ENCODE measurements at regions not wholly inside any gene's neighbourhood (a gene's known extent, or its start where the extent isn't known, plus 50 kb on each side); places are given as distances from the start of the nearest gene placed in this dataset.
A peak's percentile ranks its signal among the peaks of the same experiment; 100 is the strongest.

DNA sequence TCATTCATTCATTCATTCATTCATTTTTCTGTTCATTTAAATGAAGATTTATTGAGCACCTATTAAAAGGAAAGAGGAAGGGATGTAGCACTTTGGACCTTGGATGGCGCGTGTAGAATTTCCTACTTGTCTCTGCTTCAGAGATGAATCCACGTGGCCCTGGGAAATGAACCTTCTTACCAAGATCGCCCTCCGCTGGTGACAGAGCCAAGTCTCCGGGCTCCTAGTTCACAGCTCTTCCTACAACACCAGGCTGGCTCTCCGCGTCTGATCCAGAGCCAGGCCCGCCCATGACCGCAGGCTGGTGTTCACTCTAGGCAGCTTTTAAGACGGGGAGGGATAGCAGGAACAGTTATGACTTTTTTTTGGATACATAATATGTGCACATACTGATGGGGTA lies 70.9 kb upstream of the PIWIL1 start:
- no peak overlapping the region for H3K4me3 Mint-ChIP-seq (ENCODE audit: low read depth, unreplicated experiment)
- no TSS peak for BruUV-seq (replicated peaks)
- TF ChIP-seq, protein P1, sequence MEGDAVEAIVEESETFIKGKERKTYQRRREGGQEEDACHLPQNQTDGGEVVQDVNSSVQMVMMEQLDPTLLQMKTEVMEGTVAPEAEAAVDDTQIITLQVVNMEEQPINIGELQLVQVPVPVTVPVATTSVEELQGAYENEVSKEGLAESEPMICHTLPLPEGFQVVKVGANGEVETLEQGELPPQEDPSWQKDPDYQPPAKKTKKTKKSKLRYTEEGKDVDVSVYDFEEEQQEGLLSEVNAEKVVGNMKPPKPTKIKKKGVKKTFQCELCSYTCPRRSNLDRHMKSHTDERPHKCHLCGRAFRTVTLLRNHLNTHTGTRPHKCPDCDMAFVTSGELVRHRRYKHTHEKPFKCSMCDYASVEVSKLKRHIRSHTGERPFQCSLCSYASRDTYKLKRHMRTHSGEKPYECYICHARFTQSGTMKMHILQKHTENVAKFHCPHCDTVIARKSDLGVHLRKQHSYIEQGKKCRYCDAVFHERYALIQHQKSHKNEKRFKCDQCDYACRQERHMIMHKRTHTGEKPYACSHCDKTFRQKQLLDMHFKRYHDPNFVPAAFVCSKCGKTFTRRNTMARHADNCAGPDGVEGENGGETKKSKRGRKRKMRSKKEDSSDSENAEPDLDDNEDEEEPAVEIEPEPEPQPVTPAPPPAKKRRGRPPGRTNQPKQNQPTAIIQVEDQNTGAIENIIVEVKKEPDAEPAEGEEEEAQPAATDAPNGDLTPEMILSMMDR (IDR thresholded peaks at IDR 0.05; ENCODE audit: unreplicated experiment): no peak
- intact Hi-C loops (cut with micrococcal nuclease; ENCODE audit: unreplicated experiment): no loop called here
- CTCF ChIA-PET: no interaction called here
- H3K9me3 Mint-ChIP-seq (ENCODE audit: low read depth, unreplicated experiment): peaks cover 12% of the 10 kb centered on the region
- no peaks in the 10 kb centered on the region for H3K27me3 Mint-ChIP-seq (ENCODE audit: unreplicated experiment)
- no peak overlapping the region for H3K27ac Mint-ChIP-seq (ENCODE audit: unreplicated experiment)
- H3K4me1 Mint-ChIP-seq (ENCODE audit: low read depth, unreplicated experiment): no peaks in the 10 kb centered on the region
- no peak for DNase-seq
- H3K36me3 Mint-ChIP-seq (ENCODE audit: insufficient read depth, unreplicated experiment): no peaks in the 10 kb centered on the region

DNA sequence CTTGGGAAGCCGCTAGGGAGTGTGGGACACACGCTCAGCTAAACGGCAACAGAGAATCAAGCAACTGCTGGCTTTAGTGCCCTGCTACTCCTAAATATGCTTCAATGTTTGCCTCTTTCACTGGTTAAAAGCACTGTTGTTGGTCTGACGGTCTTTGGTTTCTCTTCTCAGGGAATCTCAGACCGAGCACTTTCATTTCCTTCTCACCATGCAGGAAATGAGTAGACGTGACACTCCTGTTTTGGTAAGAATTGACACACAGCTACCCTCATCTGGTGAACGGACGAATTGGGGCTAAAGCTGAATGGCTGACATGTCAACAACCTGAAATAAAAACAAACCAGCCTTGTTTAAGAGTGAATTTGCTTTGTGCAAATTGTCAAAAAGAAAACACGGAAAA lies 57.5 kb upstream of the PIWIL1 start:
- Mint-ChIP-seq H3K9me3 (ENCODE audit: low read depth, unreplicated experiment) (peaks cover 17% of the 10 kb centered on the region), H3K27me3 (ENCODE audit: unreplicated experiment) (no peaks in the 10 kb centered on the region), H3K4me3 (ENCODE audit: low read depth, unreplicated experiment) (no peak overlapping the region), H3K36me3 (ENCODE audit: insufficient read depth, unreplicated experiment) (no peaks in the 10 kb centered on the region), H3K4me1 (ENCODE audit: low read depth, unreplicated experiment) (no peaks in the 10 kb centered on the region), H3K27ac (ENCODE audit: unreplicated experiment) (no peak overlapping the region)
- DNase-seq: no peak
- TF ChIP-seq, protein P1 (IDR thresholded peaks at IDR 0.05; ENCODE audit: unreplicated experiment): no peak
- CTCF ChIA-PET: no interaction called here
- intact Hi-C loops (cut with micrococcal nuclease; ENCODE audit: unreplicated experiment): no loop called here
- no TSS peak for BruUV-seq (replicated peaks)

DNA sequence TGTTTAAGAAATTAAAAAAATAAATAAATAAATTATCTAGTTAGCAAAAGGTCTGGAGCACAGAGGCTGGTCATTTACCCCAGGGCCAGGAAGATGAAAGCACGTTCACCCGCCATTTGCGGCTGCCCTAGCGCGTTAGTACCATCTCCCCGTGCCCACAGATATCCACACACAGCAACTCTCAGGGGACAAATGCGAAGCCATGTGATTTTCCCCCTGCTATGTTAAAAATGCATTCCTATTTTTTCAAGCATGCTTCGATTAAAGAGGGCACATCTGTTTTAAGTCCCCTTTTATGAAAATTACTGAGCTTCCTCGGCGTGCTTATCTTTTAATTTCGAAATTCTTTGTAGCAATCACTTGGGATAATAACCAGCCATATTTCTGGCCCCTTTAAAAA lies 56.9 kb upstream of the PIWIL1 start:
- no peaks in the 10 kb centered on the region for H3K4me1 Mint-ChIP-seq (ENCODE audit: low read depth, unreplicated experiment)
- no peak for DNase-seq
- intact Hi-C loops (cut with micrococcal nuclease; ENCODE audit: unreplicated experiment): no loop called here
- H3K4me3 Mint-ChIP-seq (ENCODE audit: low read depth, unreplicated experiment): no peak overlapping the region
- TF ChIP-seq, protein P1 (IDR thresholded peaks at IDR 0.05; ENCODE audit: unreplicated experiment): no peak
- H3K27me3 Mint-ChIP-seq (ENCODE audit: unreplicated experiment): no peaks in the 10 kb centered on the region
- peaks cover 15% of the 10 kb centered on the region for H3K9me3 Mint-ChIP-seq (ENCODE audit: low read depth, unreplicated experiment)
- CTCF ChIA-PET: no interaction called here
- H3K36me3 Mint-ChIP-seq (ENCODE audit: insufficient read depth, unreplicated experiment): no peaks in the 10 kb centered on the region
- no peak overlapping the region for H3K27ac Mint-ChIP-seq (ENCODE audit: unreplicated experiment)
- BruUV-seq (replicated peaks): no TSS peak

DNA sequence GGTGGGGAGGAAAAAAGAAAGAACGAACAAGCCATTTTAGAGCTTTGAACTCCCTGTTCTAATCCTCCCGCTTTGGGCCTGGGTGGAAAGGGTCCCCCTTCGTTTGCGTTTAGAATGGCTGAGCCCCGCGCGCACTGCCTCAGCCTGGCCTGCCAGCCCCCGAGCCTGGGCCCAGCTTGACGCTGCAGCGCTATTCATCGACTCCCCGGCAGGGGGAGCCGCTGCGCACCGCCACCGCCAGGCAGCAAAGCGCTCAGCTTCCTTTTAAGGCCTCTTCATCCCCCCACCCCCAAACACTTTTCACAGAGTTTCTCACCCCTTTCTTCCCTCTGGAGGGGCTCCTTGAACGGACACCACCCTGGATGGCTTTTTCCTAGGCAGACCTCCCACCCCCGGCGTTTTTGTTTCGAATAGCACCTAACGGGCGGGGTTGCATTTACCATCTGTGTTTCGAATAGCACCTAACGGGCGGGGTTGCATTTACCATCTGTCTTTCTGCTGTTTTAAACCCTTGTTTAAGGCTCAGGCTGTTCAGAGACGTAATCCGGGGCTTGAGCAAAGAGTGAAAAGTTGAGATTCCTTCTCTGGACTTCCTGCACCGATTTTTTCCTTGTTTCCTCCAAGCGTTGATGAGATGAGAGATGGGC lies 56.4 kb upstream of the PIWIL1 start:
- TF ChIP-seq, protein P1 (IDR thresholded peaks at IDR 0.05; ENCODE audit: unreplicated experiment): peak; percentile 14
- intact Hi-C loops (cut with micrococcal nuclease; ENCODE audit: unreplicated experiment): no loop called here
- CTCF ChIA-PET: no interaction called here
- H3K27me3 Mint-ChIP-seq (ENCODE audit: unreplicated experiment): no peaks in the 10 kb centered on the region
- no peaks in the 10 kb centered on the region for H3K36me3 Mint-ChIP-seq (ENCODE audit: insufficient read depth, unreplicated experiment)
- no TSS peak for BruUV-seq (replicated peaks)
- DNase-seq: no peak
- no peaks in the 10 kb centered on the region for H3K4me1 Mint-ChIP-seq (ENCODE audit: low read depth, unreplicated experiment)
- H3K4me3 Mint-ChIP-seq (ENCODE audit: low read depth, unreplicated experiment): no peak overlapping the region
- H3K9me3 Mint-ChIP-seq (ENCODE audit: low read depth, unreplicated experiment): peaks cover 18% of the 10 kb centered on the region
- H3K27ac Mint-ChIP-seq (ENCODE audit: unreplicated experiment): no peak overlapping the region

All from Calu3 (cell line).